RKO (cell line): ENCODE measurements at regions not wholly inside any gene's neighbourhood (a gene's known extent, or its start where the extent isn't known, plus 50 kb on each side); places are given as distances from the start of the nearest gene placed in this dataset.
A peak's percentile ranks its signal among the peaks of the same experiment; 100 is the strongest.
"Not testable (repeated sequence)": the region's sequence is repeated elsewhere in the genome, so short reads cannot be mapped to it uniquely, and the experiment has no call there.

Experiments
- DNase-seq: peaks from one replicate; pipeline ENCODE4 v3.0.0-alpha.2; 2016; ENCODE audit warnings: low spot score

DNA sequence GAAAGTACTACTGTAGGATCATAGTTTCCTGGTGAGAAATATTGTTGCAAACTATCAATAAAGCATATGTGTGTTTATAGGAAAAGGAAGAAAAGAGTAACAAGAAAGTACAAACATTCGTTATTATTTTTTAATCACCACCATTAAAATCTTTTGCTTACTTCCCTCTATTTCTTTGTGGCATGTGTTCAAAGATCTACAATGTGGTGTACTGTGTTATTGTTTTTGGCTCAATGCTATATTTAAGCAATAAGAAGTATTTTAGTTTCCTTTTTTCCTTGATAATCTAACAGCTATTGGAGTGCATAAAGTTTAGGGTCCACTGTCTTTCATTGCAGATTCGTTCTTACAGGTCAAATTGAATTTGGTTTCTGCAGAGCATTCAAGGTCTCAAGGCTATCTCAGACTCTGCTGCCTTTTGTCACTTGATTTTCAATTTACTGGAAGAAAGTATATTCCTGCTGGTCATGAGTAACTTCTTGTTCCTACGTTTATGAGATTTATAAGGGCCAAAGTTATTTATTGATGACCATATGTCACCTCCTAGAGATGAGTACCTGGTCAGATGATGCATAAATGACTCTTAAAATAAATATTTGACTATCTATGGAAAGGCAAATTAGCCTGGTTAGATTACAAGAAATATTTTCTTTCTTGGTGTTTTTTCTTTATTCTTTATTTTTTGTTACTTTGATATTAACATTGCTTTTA, 323.0 kb downstream of the TMEM167A start:
- DNase-seq = no peak

DNA sequence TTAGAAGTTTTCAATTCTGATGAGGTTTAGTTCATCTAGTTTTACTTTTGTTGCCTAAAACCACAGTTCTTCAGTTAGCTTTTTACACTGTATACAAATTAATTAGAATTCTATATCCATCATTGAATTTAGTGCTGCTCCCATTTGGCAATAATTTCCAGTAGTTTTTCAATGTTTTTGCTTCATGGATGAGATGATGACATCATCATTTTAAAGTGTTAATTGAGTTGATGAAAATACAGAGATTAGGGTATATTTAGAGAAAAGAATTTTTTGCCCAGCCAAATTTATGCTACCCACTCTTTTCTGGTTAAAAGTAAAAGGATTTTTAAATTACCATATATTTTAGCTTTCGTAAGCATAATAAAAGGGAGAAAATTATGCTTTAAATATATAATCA, 323.8 kb downstream of the TMEM167A start:
- no peak for DNase-seq

DNA sequence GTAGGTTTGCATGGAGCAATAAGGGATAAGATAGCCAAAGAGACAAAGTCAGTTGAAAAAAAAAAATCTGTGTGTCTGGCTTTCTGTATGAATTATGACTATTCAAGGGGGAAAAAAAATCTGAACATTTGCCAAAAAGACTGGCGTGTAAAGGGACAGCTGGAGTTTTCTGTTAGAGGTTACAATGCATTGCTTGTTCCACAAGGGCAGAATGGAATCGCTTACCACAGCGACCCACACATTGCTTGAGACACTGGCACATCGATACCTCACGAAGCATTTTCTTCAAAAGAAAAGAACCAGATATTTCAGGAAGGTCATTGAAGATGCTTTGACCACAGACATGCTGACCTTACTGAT, 327.8 kb downstream of the TMEM167A start:
- DNase-seq = no peak

DNA sequence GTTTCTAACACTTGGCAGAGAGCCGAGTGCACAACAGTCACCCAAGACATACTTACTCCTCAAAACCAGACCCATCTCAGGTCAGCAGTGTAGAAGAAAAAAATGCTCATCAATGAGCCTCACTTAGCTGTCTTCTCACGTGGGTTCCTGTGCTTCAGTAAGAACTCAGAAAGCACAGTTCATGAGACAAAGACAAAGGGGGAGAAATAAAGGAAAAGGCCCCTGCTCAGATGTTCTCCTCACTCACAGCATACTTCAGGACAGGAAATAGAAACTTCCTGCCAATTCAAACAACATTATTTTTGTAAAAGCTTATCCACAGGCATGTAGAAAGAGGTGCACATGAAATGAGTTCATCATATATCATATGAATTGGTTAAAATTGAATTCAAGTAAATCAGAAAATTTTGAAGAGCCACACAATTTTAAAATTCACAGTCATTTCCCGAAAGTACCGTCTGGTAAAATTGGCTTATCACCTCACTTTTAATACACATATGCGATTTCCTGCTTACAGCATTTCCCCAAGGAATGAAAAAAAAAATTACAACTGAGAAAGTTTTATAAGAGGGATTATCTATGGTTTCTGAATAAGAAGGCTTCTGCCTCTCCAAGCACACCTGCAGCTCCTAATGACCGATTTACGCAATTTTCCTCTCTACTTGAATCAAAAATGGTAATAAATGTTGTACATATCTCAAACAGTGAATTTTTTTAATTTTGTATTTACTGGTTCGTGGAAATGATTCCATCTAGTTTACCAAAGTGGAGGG, 328.3 kb downstream of the TMEM167A start:
- DNase-seq = no peak

DNA sequence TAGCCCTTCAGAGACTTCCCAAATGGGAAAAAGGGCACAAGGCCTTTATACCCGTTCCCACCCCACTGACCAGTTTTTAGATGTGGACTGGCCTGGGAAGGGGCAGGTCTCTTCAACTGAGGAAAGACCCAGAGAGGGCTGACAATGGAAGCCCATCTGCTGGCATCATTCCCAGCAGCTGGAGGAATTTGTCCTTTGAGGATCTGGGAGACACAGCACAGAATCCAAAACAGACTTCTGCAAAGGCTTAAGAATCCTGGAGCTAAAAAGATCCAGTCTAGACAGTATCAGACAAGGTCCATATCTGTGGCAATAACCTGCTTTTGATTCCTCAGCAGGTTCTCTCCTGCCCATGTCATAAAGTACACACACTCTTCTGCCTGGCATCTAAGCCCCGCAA, 329.2 kb downstream of the TMEM167A start:
- no peak for DNase-seq

DNA sequence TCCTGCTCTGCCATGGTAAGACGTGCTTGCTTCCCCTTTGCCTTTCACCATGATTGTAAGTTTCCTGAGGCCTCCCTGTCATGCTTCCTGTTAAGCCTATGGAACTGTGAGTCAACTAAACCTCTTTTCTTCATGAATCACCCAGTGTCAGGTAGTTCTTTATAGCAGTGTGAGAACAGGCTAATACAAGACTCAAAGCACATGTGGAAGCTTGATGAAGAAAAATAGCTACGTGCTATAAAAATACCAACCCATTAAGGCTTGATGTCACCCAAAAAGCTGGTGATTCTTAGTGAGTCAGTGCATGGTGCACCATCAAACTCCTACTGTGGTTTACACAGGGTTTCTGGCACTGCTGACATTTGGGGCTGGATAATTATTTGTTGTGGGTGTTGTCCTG, 332.2 kb downstream of the TMEM167A start:
- DNase-seq = peak; percentile 1

DNA sequence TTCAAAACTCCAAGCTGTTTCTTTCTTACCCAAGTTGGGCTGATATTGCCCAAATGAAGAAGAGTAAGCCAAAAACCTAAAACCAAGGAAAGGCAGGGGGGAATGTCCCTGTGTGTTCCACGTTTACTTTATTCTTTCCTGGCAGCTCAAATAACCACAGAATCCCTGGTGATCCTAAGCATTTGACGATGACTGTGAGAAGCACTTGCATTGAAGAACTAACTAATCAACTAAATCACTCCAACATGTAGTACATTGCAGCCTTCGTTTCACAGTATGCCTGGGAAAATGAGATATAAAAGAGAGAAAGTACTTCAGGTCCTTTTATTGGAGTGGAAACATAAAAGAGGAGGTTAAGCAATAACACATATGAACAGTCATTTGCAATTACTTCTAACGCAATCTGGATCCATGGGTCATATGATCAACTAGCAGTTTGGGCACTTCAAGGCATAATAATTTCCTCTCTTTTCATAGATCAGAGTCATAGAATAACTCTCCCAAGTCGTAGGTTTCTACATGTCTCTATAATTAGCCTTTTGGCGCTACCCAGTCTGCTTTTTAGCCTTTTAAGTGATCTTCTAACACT, 338.4 kb downstream of the TMEM167A start:
- DNase-seq = no peak

DNA sequence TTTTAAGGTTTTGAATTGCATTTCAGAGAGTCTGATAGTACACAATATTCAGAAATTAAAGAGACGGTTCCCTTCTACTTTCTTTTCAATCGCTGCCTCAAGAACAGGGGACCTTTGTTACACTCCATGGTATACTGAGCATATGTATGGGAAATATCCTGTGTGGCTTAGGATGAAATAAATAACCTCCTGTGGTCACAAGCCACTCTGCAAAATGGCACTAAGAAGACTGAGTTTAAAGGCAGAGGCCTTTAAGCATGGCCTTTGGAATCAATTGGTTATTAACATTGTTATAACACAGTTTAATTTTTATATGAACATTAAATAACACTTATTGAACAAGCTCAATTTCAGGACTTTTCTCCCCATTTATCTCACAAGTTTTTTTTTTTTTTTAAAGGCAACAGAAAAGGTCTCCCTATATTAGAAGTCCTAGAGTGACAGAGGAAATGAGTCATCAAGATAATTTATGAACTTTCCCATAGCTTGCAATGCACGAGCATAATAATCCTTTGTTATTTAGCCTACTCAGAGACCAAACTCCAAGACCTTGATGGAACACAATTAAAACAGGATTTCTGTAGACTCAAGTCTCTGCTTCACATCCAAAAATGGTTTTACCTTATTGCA, 341.9 kb downstream of the TMEM167A start:
- peak; percentile 55 for DNase-seq

DNA sequence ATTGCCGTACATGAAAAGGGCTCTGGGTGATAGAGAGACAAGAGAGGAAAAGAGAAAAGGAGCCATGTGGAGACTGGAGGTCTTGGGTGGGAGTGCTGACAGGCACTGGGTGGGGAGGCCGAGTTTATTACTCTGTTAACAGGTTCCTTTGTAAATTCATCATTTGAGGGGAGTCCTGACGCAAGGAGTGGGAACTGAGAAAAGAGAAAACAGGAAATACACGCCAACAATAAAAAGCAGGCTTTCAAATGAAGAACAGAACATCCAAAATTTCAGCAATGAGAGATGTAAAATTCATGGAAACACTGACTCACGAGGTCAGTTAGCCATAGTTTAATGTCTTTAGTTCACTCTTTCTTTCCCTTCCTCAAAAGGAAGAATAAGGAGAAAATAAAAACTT, 342.8 kb downstream of the TMEM167A start:
- DNase-seq = no peak

DNA sequence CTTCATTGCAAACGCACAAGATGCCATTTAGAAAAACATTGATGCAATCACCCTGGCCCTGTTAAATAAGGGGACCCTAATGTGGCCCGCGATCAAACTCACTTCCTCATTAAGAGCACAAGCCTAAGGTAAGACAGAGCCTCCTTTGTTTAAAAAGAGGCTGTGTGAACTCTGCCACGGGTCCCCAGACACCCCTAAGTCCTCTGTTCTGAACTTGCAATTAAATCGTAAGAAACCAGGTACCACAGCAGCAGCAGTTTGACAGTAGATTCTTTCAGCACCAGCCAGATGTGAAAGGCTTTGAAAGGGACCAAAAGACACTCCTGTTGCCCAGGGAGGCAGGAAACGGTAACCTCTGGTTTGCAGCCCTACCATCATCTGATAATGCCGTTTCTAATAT, 346.3 kb downstream of the TMEM167A start:
- DNase-seq = no peak

DNA sequence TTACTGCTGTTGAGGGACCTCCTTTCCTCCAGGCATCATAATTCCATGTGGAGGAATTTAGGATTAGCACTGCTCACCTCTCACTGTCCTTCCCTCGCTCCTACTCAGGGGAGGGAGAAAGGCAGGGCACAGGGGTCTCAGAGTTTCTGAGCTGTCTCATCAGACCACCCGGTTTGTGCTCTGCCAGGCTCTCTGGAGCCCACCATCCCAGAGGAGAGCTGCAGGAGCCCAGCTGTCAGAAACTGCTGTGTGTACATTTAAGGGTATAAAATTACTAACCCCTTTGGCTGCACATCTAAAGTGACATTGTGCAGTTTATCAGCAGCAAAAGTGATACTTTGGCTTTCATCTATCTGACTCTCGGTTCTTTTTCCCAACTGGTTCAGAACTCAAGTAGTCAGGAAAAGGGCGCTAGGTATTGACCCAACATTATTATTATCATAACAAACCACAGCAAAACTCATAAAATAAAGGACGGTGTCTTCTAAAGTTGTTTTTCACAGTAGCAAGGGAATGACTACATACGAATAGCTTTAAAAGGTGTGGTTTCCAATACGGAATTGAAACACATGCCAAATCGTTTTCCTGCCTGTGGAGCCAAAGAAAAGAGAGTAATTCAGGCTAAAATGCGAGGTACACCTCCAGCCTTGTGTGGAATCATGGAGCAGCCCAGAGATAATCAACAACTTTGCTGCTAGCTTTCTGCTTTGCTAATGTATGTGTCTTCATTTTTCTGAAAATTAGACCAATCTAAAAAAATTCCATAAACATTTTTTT, 348.1 kb downstream of the TMEM167A start:
- DNase-seq = no peak

DNA sequence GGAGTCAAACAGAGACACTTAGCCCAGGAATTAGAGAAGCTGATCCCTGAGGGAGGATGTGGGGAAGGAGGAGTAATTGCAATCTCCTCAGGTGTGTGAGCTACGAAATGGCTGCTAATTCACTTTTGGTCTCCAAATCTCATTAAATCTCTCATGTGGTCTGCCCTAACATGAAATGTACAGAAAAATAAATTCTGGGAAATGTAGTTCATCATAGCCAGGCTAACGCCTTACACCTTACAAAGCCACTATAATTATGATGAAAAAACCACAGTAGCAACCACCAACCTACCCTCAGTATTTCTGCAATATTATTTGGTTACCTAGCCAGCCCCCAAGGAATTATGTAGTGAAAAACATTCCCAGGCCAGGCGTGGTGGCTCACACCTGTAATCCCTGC, 354.0 kb downstream of the TMEM167A start:
- DNase-seq = no peak

DNA sequence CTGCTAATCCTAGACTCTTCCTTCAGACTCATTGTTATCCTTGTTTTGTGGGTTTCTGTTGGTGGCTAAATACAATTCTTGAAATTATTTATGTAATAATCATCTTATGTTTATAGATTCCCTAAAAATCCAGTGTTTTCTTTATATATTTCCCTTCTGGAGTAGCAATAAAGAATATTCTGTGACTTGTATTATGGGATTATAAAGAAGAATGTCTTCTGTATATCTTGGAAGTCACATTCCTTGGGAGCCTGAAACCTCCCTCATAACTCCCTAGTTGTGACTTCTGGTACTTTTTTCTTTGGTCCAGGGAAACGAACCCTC, 356.1 kb downstream of the TMEM167A start:
- DNase-seq = no peak

DNA sequence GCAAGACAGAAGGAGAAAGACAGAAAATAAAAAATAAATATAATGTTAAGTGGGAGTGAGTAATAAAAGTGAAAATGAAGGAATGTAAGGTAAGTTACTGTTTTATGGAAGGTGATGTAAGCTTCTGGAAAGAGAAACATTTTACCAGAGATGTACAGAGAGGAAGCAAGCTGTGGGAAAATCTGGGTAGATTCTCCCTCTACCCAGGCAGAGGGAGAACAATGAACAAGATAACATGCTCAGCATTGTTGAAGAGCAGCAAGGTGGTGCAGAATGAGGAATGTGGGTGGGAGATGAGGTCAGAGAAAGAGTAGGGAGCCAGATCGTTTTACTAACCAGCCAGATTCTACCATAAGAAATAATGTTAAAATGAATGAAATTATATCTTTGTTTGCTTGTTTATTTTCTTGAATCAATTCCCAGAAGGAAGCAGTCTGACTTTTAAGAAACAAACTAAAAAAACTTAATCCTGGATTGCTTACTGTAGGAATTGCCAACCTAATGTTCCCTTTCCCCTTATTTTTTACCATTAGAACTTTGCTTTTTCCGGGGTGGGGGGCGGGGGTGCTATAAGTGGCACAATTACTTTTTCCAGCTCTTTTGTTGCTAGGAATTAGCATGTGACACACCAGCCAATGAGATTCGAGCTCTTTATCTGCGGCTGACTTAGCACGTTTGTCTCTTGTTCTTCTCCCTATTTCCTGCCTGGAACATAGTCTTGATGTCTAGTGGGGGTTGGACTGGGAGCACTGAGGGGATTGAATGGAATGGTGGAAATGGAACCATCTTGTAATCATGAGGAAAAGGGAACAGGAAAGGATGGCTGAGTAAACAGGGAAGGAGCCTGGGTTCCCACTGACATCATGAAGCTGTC, 356.7 kb downstream of the TMEM167A start:
- no peak for DNase-seq

DNA sequence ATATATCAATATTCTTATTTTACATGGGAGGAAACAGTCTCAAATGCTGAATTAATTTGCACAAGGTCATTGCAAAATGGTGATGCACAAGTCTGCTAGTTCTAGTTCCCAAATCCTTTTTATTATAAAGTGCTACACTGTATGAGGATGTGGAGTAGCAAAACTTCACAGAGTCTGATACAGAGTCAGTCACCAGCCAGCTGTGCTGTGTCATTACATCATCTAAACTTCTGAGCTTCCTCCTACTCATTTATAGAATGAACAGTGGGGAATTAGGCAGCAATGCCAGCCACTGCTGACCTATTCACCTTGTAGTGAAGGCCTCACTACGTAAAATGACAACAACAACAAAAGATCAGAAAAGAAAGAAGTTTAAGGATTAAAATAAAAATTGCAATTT, 357.8 kb downstream of the TMEM167A start:
- DNase-seq = peak; percentile 54

DNA sequence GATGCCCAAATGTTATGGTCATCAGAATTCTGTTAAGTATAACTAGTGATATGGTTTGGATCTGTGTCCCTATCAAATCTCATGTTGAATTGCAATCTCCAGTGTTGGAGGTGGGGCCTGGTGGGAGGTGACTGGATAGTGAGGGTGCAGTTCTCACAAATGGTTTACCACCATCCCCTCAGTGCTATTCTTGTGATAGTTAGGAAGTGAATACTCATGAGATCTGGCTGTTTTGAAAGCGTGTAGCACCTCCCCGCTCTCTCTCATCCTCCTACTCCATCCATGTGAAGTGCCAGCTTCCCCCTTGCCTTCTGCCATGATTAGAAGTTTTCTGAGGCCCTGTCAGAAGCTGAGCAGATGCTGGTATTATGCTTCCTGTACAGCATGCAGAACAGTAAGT, 359.5 kb downstream of the TMEM167A start:
- no peak for DNase-seq

DNA sequence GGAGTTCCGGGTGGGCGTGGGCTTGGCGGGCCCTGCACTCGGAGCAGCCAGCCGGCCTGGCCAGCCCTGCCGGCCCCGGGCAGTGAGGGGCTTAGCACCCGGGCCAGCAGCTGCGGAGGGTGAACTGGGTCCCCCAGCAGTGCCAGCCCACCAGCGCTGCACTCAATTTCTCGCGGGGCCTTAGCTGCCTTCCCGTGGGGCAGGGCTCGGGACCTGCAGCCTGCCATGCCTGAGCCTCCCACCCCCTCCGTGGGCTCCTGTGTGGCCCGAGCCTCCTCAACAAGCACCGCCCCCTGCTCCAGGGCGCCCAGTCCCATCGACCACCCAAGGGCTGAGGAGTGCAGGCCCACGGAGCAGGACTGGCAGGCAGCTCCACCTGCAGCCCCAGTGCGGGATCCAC, 362.5 kb downstream of the TMEM167A start:
- DNase-seq = not testable (repeated sequence)

DNA sequence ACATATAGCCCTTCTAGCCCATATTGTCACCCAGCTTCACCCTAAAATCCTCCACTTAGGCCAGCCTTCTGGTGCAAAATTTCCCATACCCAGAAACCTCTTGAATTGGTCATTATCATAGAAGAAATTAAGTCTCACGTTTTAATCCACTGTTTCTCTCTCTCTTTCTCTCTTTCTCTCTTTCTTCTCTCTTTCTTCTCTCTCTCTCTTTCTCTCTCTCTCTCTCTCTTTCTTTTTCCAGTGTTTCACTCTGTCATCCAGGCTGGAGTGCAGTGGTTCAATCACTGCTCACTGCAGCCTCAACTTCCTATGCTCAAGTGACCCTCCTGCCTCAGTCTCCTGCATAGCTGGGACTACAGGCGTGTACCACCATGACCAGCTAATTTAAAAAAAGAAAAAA, 363.4 kb downstream of the TMEM167A start:
- DNase-seq = no peak

DNA sequence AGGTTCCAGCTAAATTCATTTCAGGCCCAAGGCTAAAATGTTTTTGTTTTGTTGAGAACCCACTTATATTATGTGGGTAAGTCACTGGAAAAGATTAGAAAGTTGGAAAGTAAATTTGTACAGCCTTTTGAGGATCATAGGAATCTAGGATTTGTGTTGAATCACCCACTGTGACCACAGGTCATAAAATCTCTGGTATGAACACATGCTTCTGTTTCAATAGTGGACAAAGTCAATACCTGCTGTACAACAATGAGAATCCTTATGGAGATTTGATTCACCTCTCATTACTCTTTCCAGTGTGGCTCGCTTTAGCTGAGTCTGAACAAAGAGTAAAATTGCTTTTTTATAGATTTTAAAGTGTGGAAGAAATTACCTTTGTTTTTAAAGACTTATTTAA, 369.5 kb downstream of the TMEM167A start:
- DNase-seq = no peak

DNA sequence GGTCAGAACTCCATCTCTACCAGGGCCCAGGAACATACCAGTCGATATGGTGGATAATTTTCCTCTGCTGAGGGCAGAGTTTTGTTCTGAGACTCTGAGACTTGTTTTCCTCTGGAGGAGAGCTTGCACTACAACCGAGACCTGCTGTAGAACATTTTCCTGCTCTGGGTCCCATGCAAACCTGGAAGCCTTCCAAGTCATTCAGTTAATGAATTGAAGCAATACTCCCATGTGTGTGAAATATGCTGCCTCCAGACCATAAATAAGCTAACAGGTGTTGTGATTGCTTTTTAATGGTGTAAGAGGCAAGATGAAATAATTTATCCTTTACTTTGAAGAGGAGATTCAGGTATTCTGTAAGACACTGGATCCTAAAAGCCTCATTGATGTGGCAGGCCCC, 372.8 kb downstream of the TMEM167A start:
- DNase-seq = no peak

DNA sequence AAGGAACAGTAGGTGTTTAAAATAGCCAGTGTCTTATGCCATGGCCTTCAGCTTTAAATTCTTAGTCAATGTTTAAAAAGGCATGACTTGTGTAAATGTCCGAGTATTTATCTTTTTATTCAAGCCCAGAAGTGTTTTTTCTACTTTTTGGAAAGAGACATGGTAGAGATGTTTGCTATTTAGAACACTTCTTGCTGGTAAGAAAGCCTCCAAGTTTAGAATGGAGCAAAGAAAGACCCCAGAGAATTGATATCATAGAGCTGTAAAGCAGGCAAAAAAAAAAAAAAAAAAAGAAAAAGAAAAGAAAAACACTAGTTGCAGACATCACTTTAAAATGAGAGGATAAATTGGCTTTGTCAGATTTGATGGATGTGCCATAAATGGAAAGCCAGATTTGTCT, 375.1 kb downstream of the TMEM167A start:
- no peak for DNase-seq
